ENCODE measurements at regions not wholly inside any gene's neighbourhood (a gene's known extent, or its start where the extent isn't known, plus 50 kb on each side); places are given as distances from the start of the nearest gene placed in this dataset.

- DNase-seq (ENCODE audit: low read depth), result peak; percentile 91
Observed at GRCh38 chr2:37471994-37472393, 127.6 kb downstream of the QPCT start.

- peak; percentile 69 for DNase-seq (ENCODE audit: low read depth)
Observed at GRCh38 chr2:37472959-37473358, 128.5 kb downstream of the QPCT start.

GRCh38 chr2:37476411-37476810 is 132.0 kb downstream of the QPCT start:
- no peak for DNase-seq (ENCODE audit: low read depth)

- DNase-seq (ENCODE audit: low read depth), result no peak
Observed at GRCh38 chr2:37477921-37478320, 133.5 kb downstream of the QPCT start.

- DNase-seq (ENCODE audit: low read depth), result no peak
Observed at GRCh38 chr2:37481244-37481643, 136.8 kb downstream of the QPCT start.

GRCh38 chr2:37489041-37489456 is 144.6 kb downstream of the QPCT start:
- DNase-seq (ENCODE audit: low read depth), result no peak

GRCh38 chr2:37489536-37489935 is 145.1 kb downstream of the QPCT start:
- no peak for DNase-seq (ENCODE audit: low read depth)

- no peak for DNase-seq (ENCODE audit: low read depth)
Observed at GRCh38 chr2:37493425-37493824, 149.0 kb downstream of the QPCT start.

- no peak for DNase-seq (ENCODE audit: low read depth)
Observed at GRCh38 chr2:37499113-37499512, 154.7 kb downstream of the QPCT start.

GRCh38 chr2:37500031-37500430 is 155.6 kb downstream of the QPCT start:
- DNase-seq (ENCODE audit: low read depth), result no peak

GRCh38 chr2:37501113-37501512 is 156.7 kb downstream of the QPCT start:
- no peak for DNase-seq (ENCODE audit: low read depth)

GRCh38 chr2:37506407-37507050 is 162.1 kb downstream of the QPCT start:
- no peak for DNase-seq (ENCODE audit: low read depth)

- DNase-seq (ENCODE audit: low read depth), result no peak
Observed at GRCh38 chr2:37507051-37507410, 162.6 kb downstream of the QPCT start.

- no peak for DNase-seq (ENCODE audit: low read depth)
Observed at GRCh38 chr2:37507703-37508102, 163.3 kb downstream of the QPCT start.

- no peak for DNase-seq (ENCODE audit: low read depth)
Observed at GRCh38 chr2:37512971-37513370, 158.5 kb downstream of the CDC42EP3 start.

- peak; percentile 67 for DNase-seq (ENCODE audit: low read depth)
Observed at GRCh38 chr2:37523814-37524362, 147.6 kb downstream of the CDC42EP3 start.

GRCh38 chr2:37526323-37526722 is 145.1 kb downstream of the CDC42EP3 start:
- no peak for DNase-seq (ENCODE audit: low read depth)

GRCh38 chr2:37526856-37527255 is 144.6 kb downstream of the CDC42EP3 start:
- no peak for DNase-seq (ENCODE audit: low read depth)

- no peak for DNase-seq (ENCODE audit: low read depth)
Observed at GRCh38 chr2:37527361-37527760, 144.1 kb downstream of the CDC42EP3 start.

- DNase-seq (ENCODE audit: low read depth), result no peak
Observed at GRCh38 chr2:37529830-37530415, 141.5 kb downstream of the CDC42EP3 start.

GRCh38 chr2:37532503-37532902 is 138.9 kb downstream of the CDC42EP3 start:
- DNase-seq (ENCODE audit: low read depth), result no peak

- no peak for DNase-seq (ENCODE audit: low read depth)
Observed at GRCh38 chr2:37537316-37537715, 134.1 kb downstream of the CDC42EP3 start.

GRCh38 chr2:37541516-37541915 is 129.9 kb downstream of the CDC42EP3 start:
- no peak for DNase-seq (ENCODE audit: low read depth)

GRCh38 chr2:37543999-37544557 is 127.4 kb downstream of the CDC42EP3 start:
- no peak for DNase-seq (ENCODE audit: low read depth)
